ENCODE measurements at regions not wholly inside any gene's neighbourhood (a gene's known extent, or its start where the extent isn't known, plus 50 kb on each side); places are given as distances from the start of the nearest gene placed in this dataset.

DNA sequence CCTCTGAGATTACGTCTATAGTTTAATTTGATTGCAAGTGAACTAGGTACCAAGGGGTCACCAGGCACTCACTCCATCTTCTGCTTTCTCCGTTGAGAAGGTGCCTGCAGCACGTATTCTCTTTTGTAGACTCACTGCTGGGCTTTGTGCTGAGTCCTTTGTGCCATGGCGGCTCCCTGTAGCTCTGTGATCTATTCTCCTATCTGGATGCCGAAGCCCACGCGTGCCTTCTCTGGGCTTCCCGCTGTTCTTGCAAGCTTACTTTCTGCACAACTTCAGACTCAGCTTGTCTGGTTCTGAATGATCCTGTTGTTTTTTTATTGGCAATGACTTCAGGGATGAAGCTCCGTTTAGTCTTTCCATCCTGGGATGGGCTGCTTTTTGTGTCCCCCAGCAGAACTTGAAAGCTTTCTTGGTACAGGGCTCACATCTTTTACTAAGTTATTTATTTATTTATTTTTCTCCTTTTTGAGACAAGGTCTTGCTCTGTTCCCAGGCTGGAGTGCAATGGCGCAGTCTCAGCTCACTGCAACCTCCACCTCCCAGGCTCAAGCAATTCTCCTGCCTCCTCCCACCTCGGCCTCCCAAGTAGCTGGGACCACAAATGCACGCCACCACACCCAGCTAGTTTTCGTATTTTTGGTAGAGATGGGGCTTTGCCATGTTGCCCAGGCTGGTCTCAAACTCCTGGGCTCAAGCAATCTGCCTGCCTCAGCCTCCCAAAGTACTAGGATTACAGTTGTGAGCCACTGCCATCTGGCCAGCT is 100.9 kb upstream of the NKX1-1 start:
- no peak for DNase-seq

DNA sequence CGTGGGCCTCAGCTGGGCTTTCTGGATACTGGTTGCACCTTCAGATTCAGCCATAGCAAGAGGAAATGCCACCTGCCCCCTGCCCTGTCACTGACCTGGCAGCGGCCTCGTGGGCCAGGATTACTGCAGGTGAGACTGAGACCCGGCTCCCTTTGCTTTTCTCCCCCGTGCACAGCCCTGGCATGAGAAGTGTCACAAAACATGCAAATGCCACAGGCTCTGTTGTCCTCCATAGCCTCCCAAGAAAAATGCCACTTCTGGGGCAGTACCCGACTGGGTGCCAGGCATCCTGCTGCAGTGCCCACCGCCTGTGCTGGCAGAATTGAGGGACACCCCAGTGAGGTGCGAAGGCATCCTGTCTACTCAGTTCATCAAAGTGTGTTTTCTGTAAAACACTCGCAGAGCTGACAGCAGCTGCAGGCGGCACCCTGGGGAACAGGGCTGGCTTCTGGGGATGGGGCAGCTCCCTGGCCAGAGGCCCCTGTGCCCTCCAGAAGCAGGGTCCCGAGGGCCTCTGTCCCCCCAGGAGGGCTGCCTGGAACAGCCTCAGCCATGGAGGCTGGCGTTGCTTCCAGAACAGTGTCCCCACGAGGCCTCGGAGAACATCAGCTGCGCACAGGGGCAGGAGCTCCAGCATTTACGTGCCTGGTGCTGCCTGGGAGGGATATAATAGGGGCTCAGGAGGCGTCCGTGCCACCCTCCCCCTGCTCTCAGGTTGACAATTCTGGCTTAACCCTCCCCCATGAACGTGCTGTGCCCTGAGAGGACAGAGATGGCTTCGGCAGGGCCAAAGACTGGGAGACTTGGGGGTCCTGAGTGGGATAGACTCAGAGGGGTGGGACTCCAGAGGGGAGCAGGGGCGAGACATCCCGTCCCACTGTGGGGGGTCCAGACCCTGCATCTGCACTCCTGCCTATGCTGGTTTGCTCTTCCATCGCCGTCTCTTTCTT is 99.5 kb upstream of the NKX1-1 start:
- no peak for DNase-seq

DNA sequence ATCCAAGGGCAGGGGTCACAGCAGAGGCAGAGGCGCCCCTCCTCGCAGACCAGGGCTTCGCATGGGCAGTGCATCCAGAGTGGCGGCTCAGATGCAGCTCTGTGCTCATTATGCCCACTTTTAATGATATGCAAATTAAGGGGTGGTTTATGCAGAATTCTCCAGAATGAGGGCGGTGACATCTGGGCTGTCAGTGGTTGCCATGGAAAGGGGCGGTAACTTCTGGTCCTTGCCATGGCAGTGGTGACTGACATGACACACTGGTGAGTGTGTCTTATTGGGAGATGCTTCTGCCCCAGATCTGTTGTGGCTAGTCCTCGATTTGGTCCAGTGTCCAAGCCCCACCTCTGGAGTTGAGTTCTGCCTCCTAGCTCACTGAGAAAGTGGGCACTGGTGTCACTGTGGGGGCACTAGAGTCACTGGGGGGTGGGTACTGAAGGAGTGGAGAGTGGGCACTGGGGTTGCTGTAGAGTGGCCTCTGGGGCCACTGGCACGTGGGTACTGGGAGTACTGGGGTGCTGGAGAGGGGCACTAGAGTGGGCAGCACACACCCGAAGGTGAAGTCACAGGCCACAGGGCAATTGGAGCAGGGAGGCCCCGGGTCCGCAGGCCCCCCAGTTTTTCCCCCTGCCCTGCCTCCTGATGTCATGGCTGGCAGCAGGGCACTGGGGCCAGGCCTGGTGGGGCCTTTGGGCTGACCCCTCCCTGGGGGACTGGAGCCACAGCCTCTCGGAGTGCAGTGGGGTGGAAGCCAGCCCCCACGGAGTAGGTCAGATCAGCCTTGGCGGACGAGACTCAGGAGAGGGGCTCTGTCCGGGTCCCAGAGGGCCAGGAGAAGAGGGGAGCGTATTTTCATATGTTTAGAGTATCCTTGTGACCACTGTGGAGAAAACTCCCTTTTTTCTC is 98.6 kb upstream of the NKX1-1 start:
- DNase-seq: no peak

DNA sequence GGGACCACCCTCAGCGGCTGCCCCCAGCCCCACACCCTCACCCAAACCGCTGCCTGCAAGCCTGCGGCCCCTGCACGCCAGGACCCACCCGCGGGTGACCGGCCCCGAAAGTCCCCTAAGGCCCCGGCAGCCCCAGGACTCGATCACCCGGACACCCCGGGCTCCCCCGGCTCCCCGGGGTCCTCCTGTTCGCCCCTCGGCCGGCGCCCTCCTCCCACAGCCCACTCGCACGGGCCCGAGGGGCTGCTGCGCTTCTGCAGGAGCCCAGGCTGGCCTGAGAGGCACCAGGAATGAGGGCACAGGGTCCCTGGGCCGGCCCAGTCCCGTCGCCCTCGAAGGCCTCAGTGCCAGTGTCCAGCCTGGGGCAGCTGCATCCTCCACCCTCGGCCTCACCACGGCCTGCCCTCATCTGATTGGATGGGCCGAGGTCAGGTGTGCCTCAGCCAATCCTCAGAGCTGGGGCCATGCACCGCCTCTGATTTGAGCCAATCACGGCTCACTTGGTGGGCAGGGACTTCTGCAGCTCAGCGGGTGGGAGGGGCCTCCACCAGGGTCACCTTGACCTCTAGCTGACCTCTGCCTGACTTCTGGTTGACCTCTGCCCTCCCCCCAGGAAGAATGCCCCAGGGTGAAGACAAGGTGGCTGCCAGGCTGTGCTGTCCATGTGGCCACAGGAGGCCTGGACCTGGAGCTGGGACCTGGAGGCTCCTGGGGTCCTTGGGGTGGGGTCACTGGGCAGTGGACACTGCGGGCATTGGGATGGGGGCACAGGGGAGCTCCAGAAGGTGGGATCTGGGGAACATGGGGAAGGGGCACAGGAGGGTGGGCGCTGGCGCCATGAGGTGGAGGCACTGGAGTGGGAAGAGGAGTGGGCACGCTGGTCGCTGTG is 97.6 kb upstream of the NKX1-1 start:
- DNase-seq: no peak

DNA sequence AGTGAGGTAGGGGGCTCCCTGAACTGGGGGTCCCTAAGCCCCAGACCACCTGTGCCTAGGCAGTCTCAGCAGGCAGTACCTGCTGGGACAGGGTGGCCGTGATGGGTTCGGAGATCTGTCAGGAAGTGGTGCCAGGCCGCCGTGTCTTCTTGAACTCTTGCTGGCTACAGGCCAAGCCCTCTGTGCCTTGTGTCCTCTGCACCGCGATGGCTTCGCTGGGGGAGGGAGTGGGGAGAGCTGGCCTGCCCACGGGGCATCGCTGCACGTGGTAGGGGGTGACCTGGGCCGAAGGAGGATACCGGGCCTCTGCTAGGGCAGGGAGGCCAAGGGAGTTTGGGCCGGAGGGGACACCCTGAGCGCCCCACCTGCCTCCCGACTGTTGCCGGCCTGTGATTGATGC is 96.7 kb upstream of the NKX1-1 start:
- DNase-seq: no peak

DNA sequence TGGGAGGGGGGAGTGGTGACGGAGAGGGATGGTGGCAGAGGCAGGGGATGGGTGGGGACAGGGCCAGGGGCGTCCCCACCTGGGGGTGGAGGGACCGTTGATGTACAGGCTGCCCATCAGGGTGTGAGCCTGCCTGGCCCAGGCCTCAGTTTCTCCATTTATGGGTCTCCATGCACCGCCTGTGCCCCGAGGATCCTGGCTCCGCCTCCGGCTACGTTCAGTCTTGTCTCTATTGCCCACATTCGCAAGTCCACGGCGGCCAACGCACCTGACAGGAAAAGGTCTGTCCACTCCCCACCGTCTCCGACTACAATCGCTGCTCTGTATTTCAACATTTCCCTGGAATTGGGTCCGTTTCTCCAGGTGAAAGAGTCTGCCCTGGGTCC is 96.3 kb upstream of the NKX1-1 start:
- DNase-seq: no peak

DNA sequence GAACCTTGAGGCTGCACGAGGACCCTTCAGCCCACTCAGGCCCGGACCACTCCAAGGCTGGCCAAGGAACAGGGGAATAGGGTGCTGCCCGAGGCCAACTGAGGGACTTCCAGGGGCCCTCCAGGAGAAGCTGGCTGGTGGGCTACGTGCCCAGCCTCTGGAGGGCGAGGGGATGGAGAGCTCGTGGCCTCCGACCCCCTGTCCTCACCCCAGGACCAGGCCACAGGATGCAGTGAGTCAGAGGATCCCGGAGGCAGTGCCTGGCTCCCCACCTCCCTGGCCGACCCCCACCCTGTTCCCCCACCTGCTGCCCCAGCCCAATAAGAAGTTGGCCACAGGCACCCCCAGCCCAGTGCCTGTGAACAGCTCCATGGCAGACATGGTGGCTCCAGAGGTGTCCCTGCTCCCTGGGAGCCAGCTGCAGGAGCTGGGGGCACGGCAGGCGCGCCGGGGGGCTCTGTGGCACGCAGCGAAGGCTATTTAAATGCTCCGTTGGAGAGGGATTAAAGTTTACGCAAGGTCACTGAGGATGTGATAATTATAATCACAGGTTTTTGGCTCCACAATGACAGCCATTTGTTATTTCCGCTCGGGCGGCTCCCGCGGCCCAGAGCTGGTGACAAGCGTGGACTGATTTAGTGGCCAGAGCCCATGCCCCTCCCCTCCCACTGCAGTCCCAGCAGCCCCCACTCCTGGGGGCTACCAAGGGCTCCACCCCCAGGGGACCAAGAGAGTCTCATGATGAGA is 95.7 kb upstream of the NKX1-1 start:
- no peak for DNase-seq

DNA sequence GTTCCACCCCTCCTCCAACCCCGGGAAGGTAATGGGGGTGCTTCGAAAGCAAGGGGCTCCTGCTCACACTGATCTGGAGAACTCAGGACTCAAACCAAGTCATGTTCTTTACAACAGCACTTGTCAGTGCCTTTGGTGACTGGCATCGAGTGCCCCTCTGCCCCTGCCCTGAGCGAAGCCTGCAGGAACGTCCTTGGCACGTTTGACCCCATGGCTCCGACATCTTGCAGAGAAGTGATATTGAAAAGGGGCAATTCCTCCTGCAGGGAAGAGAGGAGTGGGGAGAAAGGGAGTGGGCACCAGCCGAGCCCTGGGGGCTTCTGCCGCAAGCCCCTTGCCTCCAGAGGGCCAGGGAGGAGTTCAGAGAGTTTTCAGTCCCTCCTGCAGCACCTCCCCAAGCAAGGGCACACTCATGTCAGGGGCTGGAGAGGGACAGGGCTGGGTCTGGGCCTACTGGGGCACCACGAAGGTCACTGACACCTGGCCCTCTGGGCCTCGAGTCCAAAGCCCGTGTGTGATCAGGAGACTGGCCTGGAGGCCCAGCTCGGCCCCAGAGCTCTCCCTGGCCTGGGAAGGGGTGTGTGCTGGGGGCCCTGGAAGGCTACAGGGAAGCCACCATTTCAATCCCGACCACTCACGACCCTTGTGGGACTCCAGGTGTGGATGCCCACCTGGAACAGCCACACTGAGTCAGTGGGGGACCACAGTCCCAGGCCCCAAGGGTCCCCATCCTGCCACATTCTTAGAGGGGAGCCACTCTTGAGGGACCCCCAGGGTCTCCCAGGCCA is 94.9 kb upstream of the NKX1-1 start:
- no peak for DNase-seq

DNA sequence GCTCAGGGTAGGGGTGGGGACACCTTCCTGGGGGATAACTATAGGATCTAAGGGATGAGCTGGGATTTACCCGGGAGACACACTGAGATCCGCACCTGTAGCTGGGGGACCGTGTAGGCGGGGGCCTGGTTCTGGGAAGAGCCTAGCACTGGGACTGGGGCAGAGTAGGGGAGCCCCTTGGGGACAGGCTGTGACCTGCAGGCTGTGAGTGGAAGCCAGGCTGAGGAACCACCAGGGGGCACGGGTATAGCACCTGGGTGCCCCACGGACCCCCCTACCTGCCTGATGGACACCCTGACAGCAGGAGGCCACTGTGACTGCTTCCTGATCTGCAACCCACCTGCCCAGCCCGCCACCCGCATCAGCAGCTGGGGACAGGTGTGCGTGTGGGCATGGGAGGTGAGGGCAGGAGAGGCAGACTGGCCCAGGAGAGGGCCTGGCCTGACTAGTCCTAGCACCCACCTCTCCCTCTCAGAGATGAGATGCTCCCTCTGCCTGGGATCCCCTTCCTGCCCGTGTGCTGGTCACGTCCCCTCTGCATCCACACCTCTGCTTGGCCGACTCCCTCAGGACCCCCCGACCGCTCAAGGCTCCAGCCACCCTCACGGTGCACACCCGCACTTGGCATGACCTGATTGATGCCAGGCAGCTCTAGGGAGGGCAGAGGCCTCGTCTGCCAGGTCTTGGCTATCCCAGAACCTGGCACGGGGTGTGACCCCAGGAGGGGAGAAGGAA is 94.2 kb upstream of the NKX1-1 start:
- no peak for DNase-seq

DNA sequence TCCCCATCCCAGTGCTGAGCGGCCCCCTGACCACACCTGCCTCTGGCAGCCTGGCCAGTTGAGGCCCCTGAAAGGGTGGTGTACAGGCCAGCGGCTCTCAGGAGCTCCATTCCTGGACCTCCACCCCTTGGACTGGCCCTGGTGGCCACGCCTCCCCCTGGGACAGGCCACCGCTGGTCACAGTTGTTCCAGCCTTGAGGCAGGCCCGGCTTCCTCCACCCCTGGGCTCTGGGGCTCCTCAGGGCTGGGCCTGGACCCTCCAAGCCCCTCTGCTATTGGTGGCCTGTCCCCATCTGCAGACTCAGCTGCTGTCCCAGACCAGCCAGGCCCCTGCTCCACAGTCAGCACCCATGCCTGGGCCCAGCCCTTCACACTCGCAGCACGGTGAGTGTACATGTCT is 93.2 kb upstream of the NKX1-1 start:
- DNase-seq: no peak

DNA sequence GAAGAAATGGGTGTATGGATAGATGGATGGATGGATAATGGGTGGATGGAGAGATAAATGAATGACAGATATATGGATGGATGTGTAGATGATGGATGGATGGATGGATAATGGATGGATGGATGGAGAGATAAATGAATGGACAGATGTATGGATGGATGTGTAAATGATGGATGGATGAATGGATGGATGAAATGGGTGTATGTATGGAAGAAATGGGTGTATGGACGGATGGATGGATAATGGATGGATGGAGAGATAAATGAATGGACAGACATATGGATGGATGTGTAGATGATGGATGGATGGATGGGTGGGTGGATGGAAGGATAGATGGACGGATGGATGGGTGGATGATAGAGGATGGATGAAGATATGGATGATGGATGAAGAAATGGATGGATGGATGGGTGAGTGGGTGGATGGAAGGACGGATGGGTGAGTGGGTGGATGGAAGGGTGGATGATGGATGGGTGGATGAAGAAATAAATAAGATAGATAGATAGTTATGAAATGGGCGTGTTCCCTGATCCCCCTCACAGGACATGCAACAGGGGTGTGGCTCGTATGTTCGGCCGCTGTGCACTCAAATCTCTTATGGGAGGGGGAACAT is 91.1 kb upstream of the NKX1-1 start:
- DNase-seq: no peak

DNA sequence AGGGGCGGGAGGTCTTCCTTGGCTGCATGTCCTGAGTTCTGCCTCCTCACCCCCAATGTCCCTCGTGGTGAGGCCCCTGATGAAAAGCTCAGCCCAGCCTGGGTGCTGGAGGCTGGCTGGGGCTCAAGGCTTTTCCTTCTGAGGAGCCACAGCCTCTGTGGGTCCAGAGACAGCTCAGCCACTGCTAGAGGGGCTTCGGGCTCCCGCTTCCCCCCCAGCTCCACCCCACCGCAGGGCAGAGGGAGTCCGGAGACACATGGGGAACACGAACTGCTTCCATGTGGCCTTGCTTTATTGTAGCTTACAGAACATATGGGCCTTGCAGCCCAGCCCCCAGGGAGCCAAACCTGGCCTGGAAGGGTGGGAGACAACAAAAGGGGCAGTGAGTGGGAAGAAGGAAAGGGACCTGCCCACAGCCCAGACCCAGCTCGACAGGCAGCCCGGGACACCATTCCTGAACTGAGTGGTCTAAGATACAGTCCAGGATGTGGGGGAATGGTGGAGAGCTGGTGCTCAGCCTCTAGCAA is 89.9 kb upstream of the NKX1-1 start:
- DNase-seq: no peak

DNA sequence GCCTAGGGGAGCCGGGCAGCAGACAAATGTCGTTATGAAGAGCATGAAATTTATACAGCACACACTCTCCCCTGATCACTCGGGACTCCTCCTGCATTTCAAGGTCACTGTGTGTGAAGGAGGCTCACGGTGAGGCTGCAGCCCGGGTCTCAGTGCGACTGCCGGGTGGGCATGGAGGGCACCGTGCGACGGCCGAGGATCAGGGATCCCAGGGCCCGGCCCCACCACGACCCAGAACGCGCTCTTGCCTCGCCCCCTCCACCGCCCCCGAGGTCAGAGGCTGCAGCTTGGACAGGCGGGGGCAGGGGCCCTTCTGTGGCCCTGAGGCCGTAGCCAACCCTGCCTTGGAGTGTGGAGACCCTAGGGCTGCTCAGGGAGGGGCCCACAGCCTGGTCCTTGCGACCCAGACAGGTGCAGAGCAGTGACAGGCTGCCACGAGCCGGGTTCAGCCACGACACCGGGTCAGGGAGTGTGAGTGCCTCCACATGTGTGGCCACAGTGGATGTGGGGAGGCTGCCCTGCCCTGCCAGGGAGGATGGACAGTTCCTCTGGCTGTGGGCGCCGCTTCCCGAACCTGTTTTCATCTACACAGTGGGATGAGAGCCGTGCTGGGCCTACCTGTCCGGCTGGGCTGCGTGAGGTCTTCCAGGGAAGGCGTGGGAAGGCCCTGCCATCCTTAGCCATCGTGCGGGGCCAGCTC is 89.3 kb upstream of the NKX1-1 start:
- DNase-seq: no peak

DNA sequence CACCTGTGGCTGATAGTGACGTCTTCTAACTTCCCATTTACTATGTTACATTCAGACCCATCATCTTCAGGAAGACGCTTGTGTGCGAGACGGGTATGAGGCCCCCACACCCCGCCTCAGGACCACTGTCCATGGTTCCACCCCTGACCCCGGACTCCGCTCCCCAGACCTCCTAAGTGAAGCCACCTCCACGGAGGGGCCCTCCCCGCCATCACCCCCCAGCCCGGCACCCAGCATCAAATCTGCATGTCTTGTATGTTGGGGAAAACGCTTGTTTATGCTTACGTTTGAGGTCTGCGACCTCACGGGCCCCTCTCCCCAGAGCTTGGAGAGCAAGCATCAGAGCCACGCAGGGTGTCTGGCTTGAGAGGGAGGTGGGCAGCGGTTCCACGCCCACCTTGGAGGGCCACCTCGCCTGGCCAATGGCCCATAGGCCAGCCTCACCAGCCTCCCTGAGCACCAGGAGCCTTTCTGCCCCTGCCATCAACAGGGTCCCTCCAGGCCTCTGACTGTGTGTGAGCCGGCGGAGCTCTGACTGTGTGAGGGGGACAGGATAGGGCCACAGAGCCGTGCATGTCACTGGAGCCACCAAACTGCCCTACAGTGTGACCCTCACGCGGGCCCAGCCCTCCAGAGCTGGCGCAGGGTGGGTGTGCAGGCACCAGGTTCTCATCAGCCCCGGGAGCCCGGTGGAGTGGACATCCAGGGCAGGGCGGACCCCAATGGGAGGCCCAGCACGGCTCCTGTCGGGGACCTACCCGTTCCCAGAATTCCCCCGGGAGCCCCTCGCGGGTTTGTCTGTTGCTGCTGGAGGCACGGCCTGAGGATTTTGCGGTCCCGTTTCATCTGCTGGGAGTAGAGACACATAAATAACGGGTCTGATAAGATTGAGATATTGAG is 88.4 kb upstream of the NKX1-1 start:
- no peak for DNase-seq

DNA sequence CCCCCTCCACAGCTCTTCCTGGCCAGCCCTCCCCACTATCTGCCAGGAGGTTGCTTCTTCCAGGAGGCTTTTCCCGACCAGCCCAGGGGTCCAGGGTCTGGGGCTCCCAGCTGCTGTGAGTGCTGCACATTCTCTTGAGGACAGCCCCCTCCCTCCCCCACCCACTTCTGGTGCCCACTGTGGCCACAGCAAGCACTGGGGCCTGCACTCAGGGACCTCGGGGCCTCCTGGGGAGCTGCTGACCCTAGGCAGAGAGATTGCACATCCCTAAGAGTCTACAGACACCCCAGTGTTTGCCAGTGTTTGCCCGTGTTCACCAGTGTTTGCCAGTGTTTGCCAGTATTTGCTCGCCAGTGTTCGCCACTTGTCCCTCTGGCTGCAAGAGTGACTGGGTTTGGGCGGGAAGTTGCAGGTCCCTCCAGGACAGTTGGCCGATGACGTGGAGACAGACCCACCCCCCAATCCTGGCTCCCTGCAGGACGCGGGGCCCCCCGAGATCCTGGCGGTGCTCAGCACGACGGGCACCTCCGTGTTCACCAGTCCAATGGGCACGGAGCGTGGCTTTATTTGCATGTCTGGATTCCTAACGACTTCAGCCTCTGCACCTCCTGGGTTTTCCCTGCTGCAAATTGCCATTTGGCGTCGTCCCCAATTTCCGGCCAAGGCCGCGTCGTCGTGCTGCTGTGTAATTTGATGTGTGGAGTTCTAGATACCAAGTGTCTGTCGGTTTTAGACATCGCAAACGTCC is 87.5 kb upstream of the NKX1-1 start:
- DNase-seq: no peak

All from amniotic stem cell (primary cell).